NT2/D1 (cell line): ENCODE measurements at regions not wholly inside any gene's neighbourhood (a gene's known extent, or its start where the extent isn't known, plus 50 kb on each side); places are given as distances from the start of the nearest gene placed in this dataset.

ENCODE experiments used
- SUZ12 ChIP-seq: IDR thresholded peaks from 2 replicates; pipeline ENCODE4 v1.6.1; 2011; ENCODE audit not compliant: insufficient read length, insufficient read depth; ENCODE audit errors: extremely low read depth
- YY1 ChIP-seq: IDR thresholded peaks from 2 replicates; pipeline ENCODE4 v1.6.1; 2011; ENCODE audit not compliant: insufficient read length, insufficient read depth
- ZNF274 ChIP-seq: IDR thresholded peaks from 2 replicates; pipeline ENCODE4 v1.6.1; 2011; ENCODE audit warnings: mild to moderate bottlenecking, low read depth, low read length

DNA sequence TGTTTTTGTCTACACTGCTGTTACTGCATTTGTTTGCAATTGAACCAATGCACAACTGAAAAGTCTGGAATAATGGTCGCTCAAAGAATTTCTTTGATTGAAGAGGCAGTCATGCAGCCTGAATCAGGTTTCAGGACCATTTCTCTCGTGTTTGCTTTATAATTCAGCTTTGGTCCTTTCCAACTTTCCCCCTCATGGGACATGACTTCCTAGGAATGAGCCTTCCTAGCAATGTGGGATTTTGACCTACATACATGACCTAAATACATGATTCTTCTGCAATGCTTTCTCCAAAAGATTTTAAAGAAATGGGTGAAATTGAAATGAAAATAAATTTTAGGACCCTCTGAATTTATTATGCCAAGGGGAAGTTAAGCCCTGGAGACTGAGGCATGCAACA is 197.4 kb downstream of the MREG start:
- TF ChIP-seq YY1 (no peak), SUZ12 (no peak), ZNF274 (no peak)
